GM10266 (cell line): ENCODE measurements at regions not wholly inside any gene's neighbourhood (a gene's known extent, or its start where the extent isn't known, plus 50 kb on each side); places are given as distances from the start of the nearest gene placed in this dataset.

Source experiments
- DNase-seq: peaks from one replicate; pipeline ENCODE4 v3.0.0; 2012; ENCODE audit errors: extremely low spot score
- TF ChIP-seq, protein P1 (sequence below): IDR thresholded peaks from 2 replicates; pipeline ENCODE4 v1.5.1; 2012; ENCODE audit warnings: mild to moderate bottlenecking, low read depth; ENCODE audit not compliant: control insufficient read depth, insufficient read depth; ENCODE audit errors: missing control alignments

- DNase-seq, result no peak
Observed at GRCh38 chr4:13703096-13703495, 75.6 kb upstream of the BOD1L1 start.

GRCh38 chr4:13704035-13704434 lies 76.5 kb upstream of the BOD1L1 start:
- TF ChIP-seq, protein P1, sequence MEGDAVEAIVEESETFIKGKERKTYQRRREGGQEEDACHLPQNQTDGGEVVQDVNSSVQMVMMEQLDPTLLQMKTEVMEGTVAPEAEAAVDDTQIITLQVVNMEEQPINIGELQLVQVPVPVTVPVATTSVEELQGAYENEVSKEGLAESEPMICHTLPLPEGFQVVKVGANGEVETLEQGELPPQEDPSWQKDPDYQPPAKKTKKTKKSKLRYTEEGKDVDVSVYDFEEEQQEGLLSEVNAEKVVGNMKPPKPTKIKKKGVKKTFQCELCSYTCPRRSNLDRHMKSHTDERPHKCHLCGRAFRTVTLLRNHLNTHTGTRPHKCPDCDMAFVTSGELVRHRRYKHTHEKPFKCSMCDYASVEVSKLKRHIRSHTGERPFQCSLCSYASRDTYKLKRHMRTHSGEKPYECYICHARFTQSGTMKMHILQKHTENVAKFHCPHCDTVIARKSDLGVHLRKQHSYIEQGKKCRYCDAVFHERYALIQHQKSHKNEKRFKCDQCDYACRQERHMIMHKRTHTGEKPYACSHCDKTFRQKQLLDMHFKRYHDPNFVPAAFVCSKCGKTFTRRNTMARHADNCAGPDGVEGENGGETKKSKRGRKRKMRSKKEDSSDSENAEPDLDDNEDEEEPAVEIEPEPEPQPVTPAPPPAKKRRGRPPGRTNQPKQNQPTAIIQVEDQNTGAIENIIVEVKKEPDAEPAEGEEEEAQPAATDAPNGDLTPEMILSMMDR, result no peak
- no peak for DNase-seq

More at GRCh38 chr4:13703096-13703495, 75.6 kb upstream of the BOD1L1 start:
- TF ChIP-seq, protein P1, result no peak

GRCh38 chr4:13704761-13705160 lies 77.2 kb upstream of the BOD1L1 start:
- TF ChIP-seq, protein P1, result no peak
- no peak for DNase-seq

DNA sequence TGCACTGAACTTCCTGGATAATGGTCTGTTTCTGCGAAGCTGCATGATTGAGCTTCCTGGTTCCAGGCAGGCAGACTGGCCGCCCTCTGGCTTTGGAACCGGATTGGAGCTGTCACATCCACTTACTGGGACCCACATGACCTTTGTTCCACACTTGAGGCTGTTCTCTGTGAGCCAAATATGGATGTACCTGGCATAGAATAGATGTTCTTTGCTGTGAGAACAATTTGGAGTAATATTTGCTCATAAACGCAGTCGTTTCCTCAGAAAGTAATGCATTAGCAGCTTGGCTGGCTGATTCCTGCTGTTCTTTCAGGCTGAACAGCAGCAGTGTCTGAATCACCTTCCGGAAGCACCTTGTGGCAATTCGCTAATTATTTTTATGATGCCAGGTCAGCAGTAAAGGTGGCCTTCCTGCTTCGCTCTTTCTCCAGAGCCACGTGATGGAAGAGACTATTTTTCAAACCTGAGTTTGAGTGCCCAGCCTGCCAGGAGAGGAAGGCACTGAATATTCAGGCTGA lies 78.1 kb upstream of the BOD1L1 start:
- TF ChIP-seq, protein P1, result no peak
- DNase-seq, result no peak

DNA sequence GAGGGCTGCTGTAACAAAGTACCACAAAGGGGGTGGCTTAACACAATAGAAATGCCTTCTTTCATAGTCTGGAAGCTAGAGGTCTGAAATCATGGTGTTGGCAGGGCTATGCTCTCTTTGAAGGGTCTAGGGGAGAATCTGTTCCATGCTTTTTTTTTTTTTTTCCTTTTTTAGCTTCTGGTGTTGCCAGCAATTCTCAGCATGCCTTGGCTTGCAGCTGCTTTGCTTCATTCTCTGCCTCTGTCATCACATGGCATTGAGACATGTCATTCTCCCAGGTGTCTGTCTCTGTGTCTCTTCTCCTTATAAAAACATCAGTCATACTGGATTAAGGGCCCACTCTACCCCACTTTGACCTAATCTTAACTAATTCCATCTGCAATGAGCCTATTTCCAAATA lies 78.6 kb upstream of the BOD1L1 start:
- TF ChIP-seq, protein P1, result no peak
- DNase-seq, result no peak

DNA sequence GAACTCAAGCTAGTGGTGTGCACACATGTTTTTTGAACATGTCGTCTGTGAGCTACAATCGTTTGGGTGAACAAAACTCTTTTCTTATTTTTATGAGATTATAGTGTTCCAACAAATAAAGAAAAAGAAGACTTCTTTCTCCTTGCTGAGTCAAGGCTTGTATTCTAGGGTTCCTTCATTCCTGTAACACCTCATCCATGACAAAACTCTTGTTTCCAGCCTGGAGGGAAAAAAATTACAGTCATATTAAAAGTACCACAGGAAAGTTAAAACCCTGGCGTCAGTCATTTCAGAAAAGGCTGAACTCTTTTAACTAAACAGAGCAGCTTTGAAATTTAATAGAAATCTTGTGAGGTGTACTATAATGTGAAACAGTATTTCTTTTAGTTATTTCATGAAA lies 79.2 kb upstream of the BOD1L1 start:
- TF ChIP-seq, protein P1, result no peak
- no peak for DNase-seq

- DNase-seq, result no peak
- TF ChIP-seq, protein P1, result no peak
Observed at GRCh38 chr4:13710246-13710885, 82.8 kb upstream of the BOD1L1 start.
